Fibroblast of upper back skin (primary cell): ENCODE measurements at regions not wholly inside any gene's neighbourhood (a gene's known extent, or its start where the extent isn't known, plus 50 kb on each side); places are given as distances from the start of the nearest gene placed in this dataset.
A peak's percentile ranks its signal among the peaks of the same experiment; 100 is the strongest.
"Not testable (repeated sequence)": the region's sequence is repeated elsewhere in the genome, so short reads cannot be mapped to it uniquely, and the experiment has no call there.

ENCODE experiments used
- DNase-seq: peaks from one replicate; pipeline ENCODE4 v3.0.0-alpha.2; 2013

- peak; percentile 98 for DNase-seq
Measured at GRCh38 chr16:73949574-73950320, 346.9 kb upstream of the PSMD7 start.

GRCh38 chr16:73945631-73946030 lies 351.0 kb upstream of the PSMD7 start:
- no peak for DNase-seq

GRCh38 chr16:73943184-73943583 lies 353.4 kb upstream of the PSMD7 start:
- DNase-seq, result not testable (repeated sequence)

GRCh38 chr16:73940786-73941185 lies 355.8 kb upstream of the PSMD7 start:
- DNase-seq, result not testable (repeated sequence)

DNA sequence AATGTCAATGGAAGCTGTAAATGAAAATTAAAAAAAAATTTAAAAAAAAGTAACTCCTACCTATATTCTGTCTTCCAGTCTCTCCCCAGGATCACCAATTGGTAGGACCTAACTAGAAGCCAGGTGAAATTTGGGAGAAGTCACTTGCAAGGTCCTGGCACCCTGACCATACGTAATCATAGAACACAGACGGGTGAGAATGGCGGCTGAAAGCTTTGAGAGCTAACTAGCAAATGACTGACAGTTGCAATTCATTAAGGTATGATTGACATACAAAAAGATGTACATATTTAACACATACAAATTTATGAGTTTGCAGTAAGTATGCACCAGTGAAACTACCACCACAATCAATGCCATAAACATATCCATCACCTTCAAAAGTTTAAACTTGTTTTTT lies 372.7 kb upstream of the PSMD7 start:
- DNase-seq, result no peak

- DNase-seq, result no peak
Measured at GRCh38 chr16:73921295-73921694, 375.3 kb upstream of the PSMD7 start.

GRCh38 chr16:73916829-73917594 lies 379.6 kb upstream of the PSMD7 start:
- no peak for DNase-seq

GRCh38 chr16:73915935-73916334 lies 380.7 kb upstream of the PSMD7 start:
- no peak for DNase-seq

- peak; percentile 62 for DNase-seq
Measured at GRCh38 chr16:73915140-73915539, 381.5 kb upstream of the PSMD7 start.

- no peak for DNase-seq
Measured at GRCh38 chr16:73912850-73913249, 383.8 kb upstream of the PSMD7 start.

GRCh38 chr16:73912281-73912680 lies 384.3 kb upstream of the PSMD7 start:
- no peak for DNase-seq

DNA sequence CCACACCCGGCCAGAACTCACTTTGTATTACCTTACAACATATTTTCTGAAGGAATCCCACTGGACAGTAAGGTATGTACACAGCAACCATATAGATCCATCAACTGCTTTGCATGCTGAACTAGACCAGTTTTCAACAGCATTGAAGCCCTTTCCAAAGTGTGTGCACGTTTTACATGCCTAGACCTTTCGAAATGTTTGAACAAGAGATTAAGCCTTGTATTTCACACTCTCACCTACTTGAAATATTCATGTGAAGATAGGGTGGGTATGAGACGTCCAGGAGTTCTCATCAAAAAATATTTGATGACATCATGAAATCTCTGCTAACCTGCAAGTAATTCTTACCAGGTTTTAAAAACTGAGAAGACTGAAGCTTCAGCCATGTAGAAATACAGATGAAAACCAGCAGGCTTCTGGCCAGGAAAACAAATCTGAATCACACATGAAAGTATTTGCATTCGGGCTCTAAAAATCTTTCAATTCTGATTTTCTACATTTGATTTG lies 387.0 kb upstream of the PSMD7 start:
- no peak for DNase-seq

GRCh38 chr16:73891129-73891542 lies 405.5 kb upstream of the PSMD7 start:
- peak; percentile 31 for DNase-seq

GRCh38 chr16:73890186-73891128 lies 406.2 kb upstream of the PSMD7 start:
- DNase-seq, result peak; percentile 20

GRCh38 chr16:73888840-73889490 lies 407.6 kb upstream of the PSMD7 start:
- peak; percentile 21 for DNase-seq

DNA sequence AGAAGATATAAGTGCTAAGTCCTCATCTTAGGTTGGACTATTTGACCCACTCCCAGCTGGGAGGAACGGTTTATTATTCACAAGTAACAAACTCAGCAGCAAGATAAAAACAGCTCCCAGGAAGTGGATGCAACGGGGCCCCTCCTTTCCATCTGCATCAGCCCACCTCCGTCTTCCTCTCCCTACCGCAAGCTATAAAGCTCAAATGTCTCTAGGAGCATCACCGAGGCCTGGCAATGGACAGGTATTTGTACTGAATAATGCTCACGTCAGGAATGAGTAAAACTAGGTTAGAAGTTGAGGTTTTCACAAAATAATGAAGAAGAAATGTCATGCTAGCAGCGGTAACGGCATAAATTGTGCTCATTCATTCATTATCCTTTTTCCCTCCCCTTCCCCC lies 408.7 kb upstream of the PSMD7 start:
- DNase-seq, result no peak

GRCh38 chr16:73886426-73886825 lies 410.2 kb upstream of the PSMD7 start:
- DNase-seq, result no peak

GRCh38 chr16:73885319-73885718 lies 411.3 kb upstream of the PSMD7 start:
- no peak for DNase-seq

GRCh38 chr16:73883841-73884240 lies 412.8 kb upstream of the PSMD7 start:
- DNase-seq, result no peak

- DNase-seq, result no peak
Measured at GRCh38 chr16:73883126-73883525, 413.5 kb upstream of the PSMD7 start.

GRCh38 chr16:73882651-73883050 lies 414.0 kb upstream of the PSMD7 start:
- DNase-seq, result no peak

GRCh38 chr16:73882033-73882432 lies 414.6 kb upstream of the PSMD7 start:
- no peak for DNase-seq
